Panc1 (cell line): ENCODE measurements at regions not wholly inside any gene's neighbourhood (a gene's known extent, or its start where the extent isn't known, plus 50 kb on each side); places are given as distances from the start of the nearest gene placed in this dataset.

Source experiments
- ATAC-seq: fragments of 200-7000 bp; cut with Tn5 transposase; 2 replicates; pipeline ENCODE4 v1.9.1; 2020; ENCODE audit warnings: mild to moderate bottlenecking, moderate library complexity
- BruUV-seq: library from RNA; stranded (reverse); fragments of 400-500 nt; replicated peaks from 2 replicates; lab custom pipeline; 2021; lab: Mats Ljungman, UMichigan
- CTCF ChIA-PET: fragments of 300-600 bp; sonication (Branson Sonifier 250); formaldehyde crosslinking; loops from one replicate; lab custom pipeline; 2022; ENCODE audit warnings: antibody characterized with exemption; lab: Charles Lee
- POLR2A ChIA-PET: fragments of 300-600 bp; sonication (Branson Sonifier 250); formaldehyde crosslinking; loops from one replicate; lab custom pipeline; 2022; ENCODE audit warnings: antibody characterized with exemption; lab: Charles Lee
- DNase-seq: peaks from one replicate; pipeline ENCODE4 v3.0.0-alpha.2; 2010; ENCODE audit warnings: low read depth, low spot score
- H3K27ac ChIP-seq: 2 replicates; pipeline ENCODE4 v1.5.1; 2011; ENCODE audit warnings: mild to moderate bottlenecking, low read length, inconsistent platforms
- H3K27me3 ChIP-seq: fragments of 200-500 bp; sonication (Bioruptor generic); 2 replicates; pipeline ENCODE4 v1.6.0; 2014; ENCODE audit warnings: low read length, inconsistent platforms; ENCODE audit not compliant: control insufficient read depth, insufficient read depth
- H3K36me3 ChIP-seq: fragments of 200-500 bp; sonication (Bioruptor generic); 2 replicates; pipeline ENCODE4 v1.5.1; 2014; ENCODE audit warnings: inconsistent platforms, mild to moderate bottlenecking, low read length, moderate library complexity; ENCODE audit not compliant: control insufficient read depth, insufficient read depth
- H3K4me1 ChIP-seq: 2 replicates; pipeline ENCODE4 v1.5.1; 2011; ENCODE audit warnings: inconsistent platforms, mild to moderate bottlenecking, low read length, moderate library complexity; ENCODE audit not compliant: control insufficient read depth, insufficient read depth
- H3K4me3 ChIP-seq, 2 experiments: 2 replicates each; pipeline ENCODE4 v1.5.1; 2011 to 2012; ENCODE audit warnings: low read depth in 2 of 2, low read length in 2 of 2, mild to moderate bottlenecking in 2 of 2, inconsistent platforms in 1 of 2, moderate library complexity in 1 of 2
- H3K9me3 ChIP-seq: fragments of 200-500 bp; sonication (Bioruptor generic); 2 replicates; pipeline ENCODE4 v1.5.1; 2014; ENCODE audit warnings: low read depth, mild to moderate bottlenecking, inconsistent platforms, low read length, moderate library complexity; ENCODE audit not compliant: control insufficient read depth, insufficient read depth
- POLR2AphosphoS5 ChIP-seq: IDR thresholded peaks from 2 replicates; pipeline ENCODE4 v1.6.1; 2012; ENCODE audit warnings: mild to moderate bottlenecking, low read depth, low read length, moderate library complexity
- SIN3A ChIP-seq: IDR thresholded peaks from 2 replicates; pipeline ENCODE4 v1.6.1; 2012; ENCODE audit warnings: low read depth, mild to moderate bottlenecking, low read length, moderate library complexity, borderline replicate concordance; ENCODE audit not compliant: insufficient read depth
- TCF7L2 ChIP-seq: IDR thresholded peaks from 2 replicates; pipeline ENCODE4 v1.6.1; 2011; ENCODE audit warnings: mild to moderate bottlenecking, low read depth, low read length, inconsistent platforms
- in situ Hi-C: cut with HindIII; loops from 2 replicates; pipeline ENCODE4 v1.10.0; 2016; ENCODE audit warnings: low sequenced_read_pairs, low pct_unique_long_range_greater_than_20kb
- intact Hi-C: fragments of 100-400 bp; cut with micrococcal nuclease; formaldehyde crosslinking; loops from one replicate; pipeline ENCODE4 v1.10.0; 2022; ENCODE audit not compliant: unreplicated experiment
- TF ChIP-seq, protein P1 (sequence below), 2 experiments: IDR thresholded peaks; 2 replicates each; pipeline ENCODE4 v1.6.1; 2011 to 2012; ENCODE audit warnings: low read depth in 2 of 2, control low read depth in 1 of 2, low read length in 1 of 2, mild to moderate bottlenecking in 1 of 2, moderate library complexity in 1 of 2; ENCODE audit not compliant: insufficient read depth in 1 of 2
- TF ChIP-seq, protein P2 (sequence below): fragments of 450-650 bp; IDR thresholded peaks from 2 replicates; pipeline ENCODE4 v1.5.1; 2017; ENCODE audit warnings: mild to moderate bottlenecking

DNA sequence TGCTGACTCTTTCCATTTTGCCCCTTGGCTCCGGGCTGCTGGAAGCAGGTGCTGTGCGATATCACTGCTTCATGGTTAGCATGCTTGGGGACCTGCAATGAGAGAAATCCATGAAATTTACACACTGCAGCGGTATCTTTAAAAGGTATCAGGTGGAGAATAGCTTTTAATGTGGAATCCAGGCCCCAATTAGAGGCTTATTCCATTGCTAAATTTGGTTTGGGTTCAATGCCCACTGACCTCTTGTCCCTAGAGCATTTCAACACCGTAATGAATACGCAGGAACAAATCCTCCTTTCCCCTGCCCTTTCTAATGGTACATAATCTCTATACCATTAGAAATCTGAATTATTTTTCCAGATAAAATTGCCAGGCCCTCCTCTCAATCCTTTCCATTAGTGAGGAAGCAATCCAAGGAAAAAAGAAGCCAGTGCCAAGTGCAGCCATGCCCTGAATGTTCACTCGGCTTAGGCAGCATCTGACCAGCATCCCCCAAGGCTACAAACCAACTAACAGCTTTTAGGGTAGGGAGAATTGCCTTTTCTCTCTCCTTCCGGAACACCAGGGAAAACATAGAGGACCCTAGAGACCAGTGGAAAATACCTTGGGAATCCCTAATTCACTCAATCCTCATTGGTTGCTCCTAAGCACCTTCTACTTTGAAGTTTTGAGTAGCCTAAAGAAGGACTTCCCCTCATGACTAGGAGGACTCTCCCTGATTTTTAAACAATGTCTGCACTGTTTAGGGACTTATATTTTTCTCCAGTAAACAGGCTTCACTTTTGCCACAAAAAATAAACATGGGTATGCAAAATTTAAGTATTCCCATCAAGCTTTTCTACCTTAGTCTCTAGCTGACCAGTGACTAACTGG lies 143.1 kb downstream of the QRSL1 start:
- no peak overlapping the region for H3K4me3 ChIP-seq
- intact Hi-C loops (no loop called here), in situ Hi-C loops (no loop called here)
- H3K36me3 ChIP-seq = no peaks in the 10 kb centered on the region
- ChIA-PET POLR2A (no interaction called here), CTCF (no interaction called here)
- no TSS peak for BruUV-seq
- H3K4me1 ChIP-seq = no peaks in the 10 kb centered on the region
- no peak for DNase-seq
- ATAC-seq = no peak
- H3K27ac ChIP-seq = no peak overlapping the region
- peaks cover 10% of the 10 kb centered on the region; the same call in 1 of the 2 replicates for H3K9me3 ChIP-seq
- H3K27me3 ChIP-seq = peaks cover 2% of the 10 kb centered on the region; the same call in 1 of the 2 replicates
- TF ChIP-seq, protein P1, sequence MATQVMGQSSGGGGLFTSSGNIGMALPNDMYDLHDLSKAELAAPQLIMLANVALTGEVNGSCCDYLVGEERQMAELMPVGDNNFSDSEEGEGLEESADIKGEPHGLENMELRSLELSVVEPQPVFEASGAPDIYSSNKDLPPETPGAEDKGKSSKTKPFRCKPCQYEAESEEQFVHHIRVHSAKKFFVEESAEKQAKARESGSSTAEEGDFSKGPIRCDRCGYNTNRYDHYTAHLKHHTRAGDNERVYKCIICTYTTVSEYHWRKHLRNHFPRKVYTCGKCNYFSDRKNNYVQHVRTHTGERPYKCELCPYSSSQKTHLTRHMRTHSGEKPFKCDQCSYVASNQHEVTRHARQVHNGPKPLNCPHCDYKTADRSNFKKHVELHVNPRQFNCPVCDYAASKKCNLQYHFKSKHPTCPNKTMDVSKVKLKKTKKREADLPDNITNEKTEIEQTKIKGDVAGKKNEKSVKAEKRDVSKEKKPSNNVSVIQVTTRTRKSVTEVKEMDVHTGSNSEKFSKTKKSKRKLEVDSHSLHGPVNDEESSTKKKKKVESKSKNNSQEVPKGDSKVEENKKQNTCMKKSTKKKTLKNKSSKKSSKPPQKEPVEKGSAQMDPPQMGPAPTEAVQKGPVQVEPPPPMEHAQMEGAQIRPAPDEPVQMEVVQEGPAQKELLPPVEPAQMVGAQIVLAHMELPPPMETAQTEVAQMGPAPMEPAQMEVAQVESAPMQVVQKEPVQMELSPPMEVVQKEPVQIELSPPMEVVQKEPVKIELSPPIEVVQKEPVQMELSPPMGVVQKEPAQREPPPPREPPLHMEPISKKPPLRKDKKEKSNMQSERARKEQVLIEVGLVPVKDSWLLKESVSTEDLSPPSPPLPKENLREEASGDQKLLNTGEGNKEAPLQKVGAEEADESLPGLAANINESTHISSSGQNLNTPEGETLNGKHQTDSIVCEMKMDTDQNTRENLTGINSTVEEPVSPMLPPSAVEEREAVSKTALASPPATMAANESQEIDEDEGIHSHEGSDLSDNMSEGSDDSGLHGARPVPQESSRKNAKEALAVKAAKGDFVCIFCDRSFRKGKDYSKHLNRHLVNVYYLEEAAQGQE (IDR thresholded peaks at IDR 0.05; ENCODE audit: insufficient read depth in 1 of 2, low read depth in 2 of 2, low read length in 1 of 2) = no peak
- TF ChIP-seq POLR2AphosphoS5 (no peak), SIN3A (no peak), TCF7L2 (no peak)
- TF ChIP-seq, protein P2, sequence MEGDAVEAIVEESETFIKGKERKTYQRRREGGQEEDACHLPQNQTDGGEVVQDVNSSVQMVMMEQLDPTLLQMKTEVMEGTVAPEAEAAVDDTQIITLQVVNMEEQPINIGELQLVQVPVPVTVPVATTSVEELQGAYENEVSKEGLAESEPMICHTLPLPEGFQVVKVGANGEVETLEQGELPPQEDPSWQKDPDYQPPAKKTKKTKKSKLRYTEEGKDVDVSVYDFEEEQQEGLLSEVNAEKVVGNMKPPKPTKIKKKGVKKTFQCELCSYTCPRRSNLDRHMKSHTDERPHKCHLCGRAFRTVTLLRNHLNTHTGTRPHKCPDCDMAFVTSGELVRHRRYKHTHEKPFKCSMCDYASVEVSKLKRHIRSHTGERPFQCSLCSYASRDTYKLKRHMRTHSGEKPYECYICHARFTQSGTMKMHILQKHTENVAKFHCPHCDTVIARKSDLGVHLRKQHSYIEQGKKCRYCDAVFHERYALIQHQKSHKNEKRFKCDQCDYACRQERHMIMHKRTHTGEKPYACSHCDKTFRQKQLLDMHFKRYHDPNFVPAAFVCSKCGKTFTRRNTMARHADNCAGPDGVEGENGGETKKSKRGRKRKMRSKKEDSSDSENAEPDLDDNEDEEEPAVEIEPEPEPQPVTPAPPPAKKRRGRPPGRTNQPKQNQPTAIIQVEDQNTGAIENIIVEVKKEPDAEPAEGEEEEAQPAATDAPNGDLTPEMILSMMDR = no peak

DNA sequence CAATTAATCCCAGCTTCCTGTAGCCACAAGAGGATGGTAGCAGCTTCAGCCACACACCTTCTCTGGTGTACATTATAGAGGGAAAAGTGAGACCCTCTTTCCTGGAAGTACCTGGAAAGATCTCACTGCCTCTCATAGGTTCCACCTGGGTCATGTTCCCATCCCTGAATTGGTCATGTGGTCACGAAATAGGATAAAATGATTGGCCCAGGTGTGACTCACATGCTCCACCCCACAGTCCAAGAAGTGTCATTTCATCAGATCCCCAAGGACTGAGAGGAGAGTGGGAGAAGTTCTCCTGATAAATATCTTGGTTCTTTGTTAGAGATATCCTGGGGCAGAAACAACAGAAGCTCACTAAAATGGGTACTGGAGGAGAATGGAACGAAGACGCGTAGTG lies 142.4 kb downstream of the QRSL1 start:
- BruUV-seq = no TSS peak
- CTCF ChIA-PET = no interaction called here
- Histone ChIP-seq H3K9me3 (peaks cover 10% of the 10 kb centered on the region; the same call in 1 of the 2 replicates), H3K4me1 (no peaks in the 10 kb centered on the region), H3K36me3 (no peaks in the 10 kb centered on the region), H3K27ac (no peak overlapping the region), H3K4me3 (no peak overlapping the region), H3K27me3 (peaks cover 2% of the 10 kb centered on the region; the same call in 1 of the 2 replicates)
- POLR2A ChIA-PET = no interaction called here
- intact Hi-C loops (no loop called here), in situ Hi-C loops (no loop called here)
- DNase-seq (no peak), ATAC-seq (no peak)
- TF ChIP-seq, protein P2 = no peak
